ENCODE measurements at regions not wholly inside any gene's neighbourhood (a gene's known extent, or its start where the extent isn't known, plus 50 kb on each side); places are given as distances from the start of the nearest gene placed in this dataset.

DNA sequence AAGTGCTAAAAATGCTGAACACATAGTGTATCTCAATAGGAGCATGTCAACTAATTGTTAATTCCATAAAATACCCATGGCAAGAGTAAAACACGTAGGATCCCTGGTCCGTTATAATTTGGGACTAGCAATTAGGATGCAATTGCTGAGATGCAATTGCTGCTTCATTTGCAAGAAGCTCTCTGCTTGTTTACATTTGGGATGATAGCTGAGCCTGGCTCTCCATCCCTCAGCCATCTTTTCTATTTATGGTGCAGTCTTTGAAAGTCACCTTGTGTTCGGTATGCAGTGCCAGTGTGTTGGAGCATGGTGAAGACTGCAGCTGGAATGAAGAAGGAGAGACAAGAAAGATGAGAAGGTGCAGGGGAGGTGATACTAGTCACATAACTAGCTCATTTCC, 191.3 kb downstream of the SNX10 start:
- TF ChIP-seq POLR2AphosphoS5 (IDR thresholded peaks at IDR 0.05) (no peak), POLR2A (IDR thresholded peaks at IDR 0.05) (no peak), CTCF (IDR thresholded peaks at IDR 0.05) (no peak)

Measured in prostate gland (tissue), 2 donors.